Uterus (tissue), 2 donors: ENCODE measurements at regions not wholly inside any gene's neighbourhood (a gene's known extent, or its start where the extent isn't known, plus 50 kb on each side); places are given as distances from the start of the nearest gene placed in this dataset.

Experiments used
- CTCF ChIP-seq, 4 experiments: fragments of 200-600 bp in 2 of 4; fragments of 450-650 bp in 2 of 4; sonication (generic) in 2 of 4; IDR thresholded peaks; one replicate each; pipeline ENCODE4 v1.5.1; 2016 to 2019; ENCODE audit warnings: antibody characterized with exemption in 4 of 4, mild to moderate bottlenecking in 2 of 4, moderate library complexity in 1 of 4
- POLR2A ChIP-seq, 2 donors: fragments of 450-650 bp; IDR thresholded peaks; one replicate each; pipeline ENCODE4 v1.6.1; 2016; ENCODE audit warnings: antibody characterized with exemption in 2 of 2, mild to moderate bottlenecking in 1 of 2, moderate library complexity in 1 of 2

GRCh38 chr5:29719171-29719570 is 1474.3 kb upstream of the CDH6 start:
- TF ChIP-seq POLR2A (IDR thresholded peaks at IDR 0.05) (no peak), CTCF (IDR thresholded peaks at IDR 0.05) (no peak)
